ENCODE measurements at regions not wholly inside any gene's neighbourhood (a gene's known extent, or its start where the extent isn't known, plus 50 kb on each side); places are given as distances from the start of the nearest gene placed in this dataset.
A peak's percentile ranks its signal among the peaks of the same experiment; 100 is the strongest.

DNA sequence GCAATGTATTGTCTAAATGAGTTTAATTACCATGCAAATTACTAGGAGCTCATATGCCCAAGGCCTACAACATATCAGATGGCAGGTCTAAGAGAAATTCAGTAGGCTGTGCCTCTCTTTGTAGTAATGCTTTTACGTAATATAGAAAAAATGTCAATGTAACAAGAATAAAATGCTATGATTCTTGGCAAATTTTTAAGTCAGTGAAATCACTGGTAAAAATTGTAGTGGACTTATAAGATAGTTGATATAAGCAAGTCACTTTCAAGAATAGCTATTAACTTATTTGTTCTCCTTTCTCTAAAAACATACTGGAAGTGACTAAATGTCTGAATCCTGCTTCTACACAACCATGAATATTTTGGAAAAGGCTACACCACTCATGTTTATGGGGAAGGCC lies 707.8 kb downstream of the TUSC7 start:
- no peak for DNase-seq

DNA sequence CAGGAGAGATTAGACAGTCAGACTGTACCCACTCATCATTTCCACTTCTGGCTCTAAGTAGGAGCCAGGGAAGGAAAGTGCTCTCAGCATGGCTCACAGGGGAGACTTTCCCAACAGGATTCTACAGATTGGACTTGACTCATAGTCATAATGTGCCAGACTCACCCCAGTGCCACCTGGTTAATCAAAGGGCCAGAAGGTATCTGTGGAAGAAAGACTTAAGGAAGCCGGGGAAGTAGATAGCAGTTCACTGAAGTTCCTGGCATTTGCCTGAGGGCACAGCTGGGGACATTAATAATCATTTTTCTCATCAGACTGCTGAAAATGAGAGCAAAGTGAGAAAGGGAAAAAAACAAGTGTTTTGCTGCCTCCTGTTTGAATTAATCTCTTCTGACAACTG lies 717.5 kb downstream of the TUSC7 start:
- no peak for DNase-seq

DNA sequence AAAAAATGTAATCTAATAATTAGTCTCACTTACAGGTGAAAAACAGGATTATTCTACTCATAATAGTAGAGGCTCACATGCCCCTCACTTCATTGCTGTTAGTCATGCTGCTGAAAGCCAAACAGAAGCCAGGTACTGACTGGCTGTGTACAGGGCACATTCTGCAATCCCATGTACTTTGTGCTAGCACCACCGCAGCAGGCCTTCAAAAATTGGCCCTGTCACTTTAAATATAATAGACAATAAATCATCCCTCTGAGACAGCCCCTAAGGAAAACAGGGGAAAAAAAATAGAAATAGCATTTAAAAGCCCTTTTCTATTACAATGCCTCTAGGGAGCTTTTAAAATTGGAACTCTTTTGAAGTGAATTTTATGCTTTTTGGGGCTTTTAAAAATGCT lies 723.8 kb downstream of the TUSC7 start:
- peak; percentile 21 for DNase-seq

DNA sequence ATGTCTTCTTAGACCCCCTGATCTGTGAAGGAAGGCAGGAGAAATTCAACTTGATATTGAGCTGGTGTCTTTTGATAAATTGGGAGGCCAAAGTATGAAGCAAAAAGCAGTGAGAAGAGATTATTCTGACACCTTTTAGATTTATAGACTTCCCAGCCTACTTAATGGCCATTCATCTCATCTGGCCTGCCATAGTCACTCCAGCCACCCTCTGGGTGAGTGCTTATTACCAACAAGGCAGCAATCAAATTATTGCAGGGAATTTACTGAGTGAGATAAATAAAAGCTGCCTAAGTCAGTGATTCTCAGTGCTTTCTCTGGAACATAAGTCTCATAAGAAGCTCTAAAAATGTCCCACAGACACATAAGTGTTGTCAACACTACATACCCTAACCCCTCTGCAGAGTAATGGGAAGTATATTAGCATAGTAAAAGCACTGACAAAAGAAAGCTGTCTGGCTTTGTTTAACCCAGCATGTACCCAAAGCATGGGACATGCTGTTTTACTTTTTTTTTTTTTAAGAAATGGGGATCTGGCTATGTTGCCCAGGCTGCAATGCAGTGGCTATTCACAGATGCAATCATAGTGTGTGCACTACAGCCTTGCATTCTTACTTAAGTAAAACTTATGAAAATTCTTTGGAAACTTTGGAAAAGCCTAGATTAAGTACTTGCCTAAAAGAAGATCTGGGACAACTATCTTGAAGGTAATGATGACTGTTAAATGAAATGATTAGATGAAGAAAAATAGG lies 725.3 kb downstream of the TUSC7 start:
- no peak for DNase-seq

DNA sequence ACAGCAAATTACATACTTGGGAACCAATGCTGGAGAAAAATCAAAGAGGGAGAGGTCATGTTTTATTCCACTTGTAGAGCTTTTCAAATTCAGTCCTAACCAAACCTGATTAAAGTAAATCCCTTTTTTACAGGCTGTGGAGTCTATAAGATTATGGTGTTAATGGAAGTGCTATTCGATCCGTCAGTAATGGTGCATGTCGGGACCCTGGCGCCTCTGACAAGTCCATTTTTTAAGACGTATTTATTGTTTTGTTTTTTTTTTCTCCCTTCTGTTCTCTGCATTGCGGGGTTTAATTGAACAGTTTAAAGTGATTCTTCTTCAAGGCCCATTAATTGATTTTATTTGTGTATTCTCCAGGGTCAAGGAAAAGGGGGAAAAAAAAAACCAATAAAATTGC lies 725.9 kb downstream of the TUSC7 start:
- no peak for DNase-seq

DNA sequence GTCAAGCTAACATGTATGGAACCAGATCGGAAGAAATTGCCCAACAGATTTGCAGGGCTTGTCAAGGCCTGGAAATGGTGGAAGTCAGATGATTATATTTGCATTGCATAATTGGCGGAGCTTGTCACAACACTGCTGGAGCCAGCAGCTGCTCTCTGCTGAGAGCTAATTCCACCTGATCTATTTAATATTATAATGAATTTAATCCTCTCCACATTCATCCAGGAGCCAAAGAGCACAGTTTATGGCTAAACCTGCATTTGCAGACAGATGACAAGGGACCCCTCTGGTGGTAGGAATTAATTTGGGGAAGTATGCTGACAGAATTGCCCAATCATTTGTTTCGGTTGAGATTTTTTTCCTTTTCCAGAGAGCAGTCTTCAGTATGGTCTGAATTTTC lies 730.2 kb downstream of the TUSC7 start:
- peak; percentile 96 for DNase-seq

DNA sequence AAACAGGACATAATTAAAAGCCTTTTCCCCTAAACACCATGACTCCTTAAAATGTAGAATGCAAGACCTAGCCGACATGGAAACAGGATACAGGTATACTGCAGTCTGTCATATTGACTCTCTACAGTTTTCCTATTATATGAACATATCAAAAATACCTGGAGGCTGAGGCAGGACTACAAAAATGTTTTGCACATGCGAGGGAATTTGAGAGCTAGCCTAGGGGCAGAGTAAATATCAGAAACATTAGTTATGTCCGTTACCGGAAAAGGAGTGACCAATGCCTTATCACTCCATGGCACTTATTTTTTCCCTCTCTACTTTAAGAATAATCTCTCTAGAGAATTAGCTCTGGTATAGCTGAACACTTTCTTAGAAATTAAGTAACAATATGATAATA lies 732.3 kb downstream of the TUSC7 start:
- no peak for DNase-seq

DNA sequence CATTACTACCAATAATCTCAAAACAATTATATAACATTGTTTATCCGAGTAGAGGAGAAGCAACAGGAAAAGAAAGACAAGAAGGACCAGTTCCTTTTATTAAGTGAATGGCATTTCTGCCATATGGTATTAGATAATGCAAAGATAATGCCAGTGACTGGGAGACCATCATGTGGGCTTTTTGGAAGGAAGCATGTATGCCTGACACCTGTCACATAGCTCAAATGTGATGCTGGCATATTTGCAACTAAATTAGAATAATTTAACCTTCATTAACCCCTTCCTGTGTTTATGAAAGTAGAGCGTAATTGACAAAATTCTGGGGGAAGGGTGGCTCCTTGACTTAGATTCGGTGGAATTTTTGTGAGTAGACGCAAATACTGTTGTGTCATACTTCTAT lies 733.0 kb downstream of the TUSC7 start:
- DNase-seq: no peak

DNA sequence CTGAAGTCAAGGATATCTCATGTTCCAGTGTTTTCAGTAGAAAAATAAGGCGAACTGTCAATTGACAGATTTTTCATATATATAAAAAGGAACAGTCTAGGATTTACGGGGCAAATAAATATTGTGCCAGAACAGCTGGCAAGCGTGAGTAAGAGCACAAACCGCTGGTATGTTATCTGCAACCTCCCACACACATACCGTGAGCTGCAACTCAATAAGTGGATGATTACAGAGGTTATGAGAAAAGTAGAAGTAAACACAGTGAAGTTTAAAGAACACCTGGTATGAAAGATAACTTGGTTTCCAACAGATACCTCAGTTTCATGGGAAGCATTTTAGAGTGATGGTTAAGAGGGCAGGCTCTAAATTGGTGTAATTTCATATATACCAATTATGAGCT lies 733.4 kb downstream of the TUSC7 start:
- DNase-seq: no peak

DNA sequence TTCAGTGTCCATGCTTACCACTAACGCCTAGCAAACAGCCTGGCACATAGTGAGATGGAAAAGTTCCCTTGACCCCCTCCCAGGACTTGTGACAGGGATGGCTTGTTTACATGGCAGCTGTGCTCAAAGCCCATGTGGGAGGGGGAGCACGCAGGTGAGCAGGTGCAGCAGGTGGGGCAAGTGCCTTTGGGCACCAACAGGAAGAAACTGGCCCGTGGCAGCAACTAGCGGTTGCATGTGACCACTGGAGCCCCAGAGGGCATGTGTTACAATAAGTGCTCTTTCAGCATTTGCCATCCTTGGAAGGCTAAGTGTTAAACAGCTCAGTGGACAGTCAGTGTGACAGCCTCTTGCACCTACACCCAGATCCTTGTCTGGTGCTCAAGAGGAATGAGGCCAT lies 734.6 kb downstream of the TUSC7 start:
- DNase-seq: no peak

DNA sequence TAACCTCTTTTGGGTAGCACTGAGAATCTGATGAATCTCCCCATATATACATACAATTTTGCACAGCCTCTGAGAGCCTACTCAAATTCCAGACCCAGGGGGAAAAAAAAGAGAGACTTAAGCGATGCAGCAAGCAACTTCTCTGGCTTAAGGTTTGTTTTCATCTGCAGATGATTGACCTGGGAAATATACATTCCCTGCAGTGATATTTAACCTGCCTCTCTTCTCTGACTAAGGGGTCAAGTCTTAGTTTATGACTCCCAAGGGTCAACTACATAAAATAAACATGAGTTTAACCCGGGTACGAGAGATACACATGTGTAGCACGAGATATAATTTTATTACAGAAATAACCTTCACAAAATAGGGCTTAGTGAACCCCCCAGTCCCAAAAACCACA lies 737.8 kb downstream of the TUSC7 start:
- no peak for DNase-seq

DNA sequence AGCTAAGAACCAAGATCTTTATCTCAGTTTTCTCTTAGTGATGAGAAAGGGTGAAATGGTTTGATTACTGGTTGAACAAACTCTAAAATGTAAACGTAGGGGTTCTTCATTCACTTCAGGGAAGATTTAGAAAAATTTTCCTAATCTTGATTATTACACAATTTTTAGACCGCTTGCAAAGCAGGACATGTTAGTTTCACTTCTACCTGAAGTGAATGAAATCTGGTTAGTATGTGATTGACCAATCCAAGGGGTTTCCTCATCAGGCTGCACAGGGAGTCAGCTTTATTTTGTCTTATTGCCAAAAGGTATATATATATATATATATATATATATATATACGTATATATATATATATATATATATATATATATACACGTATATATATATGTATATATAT lies 740.4 kb downstream of the TUSC7 start:
- DNase-seq: no peak

DNA sequence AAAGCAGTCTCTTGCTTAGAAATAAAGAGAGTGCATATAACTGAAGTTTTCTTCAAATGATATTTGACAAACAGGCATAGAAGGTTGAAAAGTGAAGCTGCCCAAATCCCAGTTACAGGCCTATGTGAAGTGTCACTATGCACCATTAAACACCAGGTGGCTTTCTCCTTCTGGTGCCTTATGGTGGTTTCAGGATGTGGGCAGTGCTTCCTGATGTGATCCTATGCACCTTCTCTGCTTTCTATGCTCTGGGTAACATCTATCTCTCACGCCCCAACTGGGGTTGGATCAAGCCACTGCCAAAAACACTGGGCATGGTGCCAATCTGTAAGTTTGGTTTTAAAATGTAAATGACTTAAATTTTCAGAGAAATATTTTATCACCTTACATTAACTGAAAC lies 744.7 kb downstream of the TUSC7 start:
- DNase-seq: no peak

DNA sequence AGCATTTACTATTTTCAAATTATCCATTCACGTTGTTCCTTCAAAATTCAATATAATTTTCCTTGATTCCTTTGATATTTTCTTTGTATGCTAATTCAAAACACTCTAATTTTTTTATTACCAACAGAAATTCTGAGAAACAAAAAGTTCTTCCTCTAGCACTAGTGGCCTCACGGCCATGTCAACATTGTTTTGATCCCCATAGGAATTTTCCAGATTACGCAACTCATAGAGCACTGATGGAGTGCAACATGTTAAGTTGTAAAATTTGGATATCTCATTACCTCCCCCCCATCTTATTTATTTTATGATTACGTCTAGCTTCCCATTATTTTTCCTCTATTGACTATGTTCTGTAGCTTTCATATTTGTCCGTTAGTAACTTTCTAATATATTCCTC lies 745.3 kb downstream of the TUSC7 start:
- no peak for DNase-seq

DNA sequence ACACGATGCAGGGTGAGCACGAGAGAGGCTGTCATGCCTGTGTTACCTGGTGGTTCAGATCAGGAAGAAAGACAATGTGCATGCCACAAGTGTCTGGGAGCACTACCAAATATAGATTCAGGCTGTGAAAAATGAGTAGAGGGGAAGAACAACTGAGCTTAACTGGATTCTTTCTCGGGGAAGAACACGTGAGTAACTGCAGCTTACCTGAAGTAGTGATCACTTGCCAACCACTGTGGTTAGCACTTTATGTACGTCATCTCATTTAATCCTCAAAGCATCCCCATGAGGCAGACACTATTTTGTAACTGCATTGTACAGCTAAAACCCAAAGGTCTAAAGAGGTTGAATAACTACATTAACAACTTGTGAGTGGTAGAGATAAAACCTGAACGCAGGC lies 746.2 kb downstream of the TUSC7 start:
- DNase-seq: no peak

DNA sequence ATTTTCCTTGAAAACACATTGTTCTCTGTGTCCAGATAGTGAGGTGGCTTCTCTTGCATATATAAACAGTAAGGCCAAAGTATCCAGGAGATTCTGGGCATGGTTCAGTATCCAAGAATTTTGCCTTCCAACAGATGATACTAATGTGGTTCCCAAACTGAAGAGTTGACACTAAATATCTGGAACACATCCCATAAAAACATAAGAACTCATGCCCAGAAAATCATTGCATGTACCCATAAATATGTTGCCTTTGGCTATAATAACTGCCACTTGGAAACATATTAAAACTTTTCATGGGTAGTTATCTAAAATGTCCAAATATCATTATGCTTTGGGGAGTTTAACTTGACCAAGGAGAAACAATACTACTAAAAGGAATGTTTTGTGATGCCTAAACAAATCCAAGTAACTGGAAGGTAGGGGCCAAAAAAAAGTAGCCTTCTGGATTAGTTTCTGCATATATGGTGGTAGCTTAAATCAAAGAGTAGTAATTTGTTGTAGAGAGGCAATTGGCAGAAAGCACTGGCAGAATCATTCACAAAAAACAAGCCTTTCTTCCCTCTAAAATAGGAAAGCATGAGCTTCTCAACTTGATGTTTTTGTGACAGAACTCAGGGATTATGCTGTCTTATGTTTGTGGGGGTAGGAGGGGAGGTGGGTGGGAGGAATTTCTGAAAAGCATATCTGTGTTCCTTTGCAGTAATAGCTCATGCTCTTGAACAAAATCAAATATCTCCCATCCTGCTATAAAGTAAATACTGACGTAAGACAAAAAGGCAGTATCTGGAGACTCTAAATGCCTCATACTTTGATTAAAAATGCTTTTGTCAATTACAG lies 753.9 kb downstream of the TUSC7 start:
- no peak for DNase-seq

DNA sequence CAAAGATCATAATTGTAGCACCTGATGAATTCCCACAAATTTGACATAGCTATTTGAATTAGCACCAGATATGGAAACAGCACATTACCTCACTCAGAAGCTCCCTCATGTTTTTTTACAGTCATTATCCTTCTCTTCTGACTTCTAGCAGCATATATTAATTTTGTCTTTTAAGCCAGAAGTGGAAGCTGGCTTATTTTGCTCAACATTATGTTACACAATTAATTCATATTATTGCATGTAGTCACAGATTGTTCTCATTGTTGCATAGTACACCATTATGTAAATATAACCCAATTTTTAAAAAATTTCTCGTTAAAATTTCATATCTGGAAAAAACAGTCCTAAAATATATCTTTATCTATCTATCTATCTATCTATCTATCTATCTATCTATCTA lies 762.3 kb downstream of the TUSC7 start:
- DNase-seq: no peak

DNA sequence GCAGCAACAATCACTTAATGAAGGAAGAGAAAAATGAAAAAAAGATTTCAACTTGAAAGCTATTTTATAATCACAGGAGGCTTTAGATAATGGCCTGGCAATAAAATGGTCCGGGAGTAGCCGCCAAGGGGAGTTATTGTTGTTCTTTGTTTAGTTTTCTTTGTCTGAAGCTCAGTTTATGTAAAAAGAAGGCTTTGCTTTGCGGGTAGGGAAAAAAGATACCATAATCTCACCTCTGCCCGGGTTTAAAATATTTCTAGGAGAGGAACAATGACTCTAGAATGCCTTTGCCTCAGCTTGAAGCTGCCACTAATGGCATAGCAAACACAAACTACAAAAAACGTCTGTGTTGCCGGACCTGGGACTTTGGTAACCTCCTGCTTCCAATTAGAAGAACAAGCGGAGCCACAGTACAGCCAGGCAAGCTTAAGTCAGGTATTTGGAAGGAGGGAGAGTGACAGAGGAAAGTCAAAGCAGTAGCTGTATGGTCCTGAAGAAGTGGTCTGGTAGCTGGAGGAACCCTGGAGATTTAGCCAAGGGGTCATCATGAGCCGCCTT lies 764.5 kb downstream of the TUSC7 start:
- DNase-seq: no peak

DNA sequence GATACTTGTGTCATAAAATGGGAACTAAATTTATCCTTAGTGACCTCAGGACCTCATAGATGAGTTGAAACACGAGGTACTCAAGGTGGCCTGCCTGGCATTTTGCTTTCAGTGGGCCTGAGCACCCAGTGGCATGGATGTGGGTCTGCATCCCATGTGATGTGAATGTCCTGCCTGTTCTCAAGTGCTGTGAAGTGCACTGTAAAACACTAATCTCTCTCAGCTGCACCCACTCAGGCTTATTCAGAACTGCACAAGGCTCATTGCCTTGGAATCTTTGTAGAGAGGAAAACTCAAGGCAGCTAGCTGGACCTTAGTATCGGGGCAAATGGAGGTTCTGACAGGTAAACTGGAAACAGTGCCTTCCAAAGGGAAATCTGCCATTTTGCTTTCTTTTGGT lies 767.0 kb downstream of the TUSC7 start:
- no peak for DNase-seq

DNA sequence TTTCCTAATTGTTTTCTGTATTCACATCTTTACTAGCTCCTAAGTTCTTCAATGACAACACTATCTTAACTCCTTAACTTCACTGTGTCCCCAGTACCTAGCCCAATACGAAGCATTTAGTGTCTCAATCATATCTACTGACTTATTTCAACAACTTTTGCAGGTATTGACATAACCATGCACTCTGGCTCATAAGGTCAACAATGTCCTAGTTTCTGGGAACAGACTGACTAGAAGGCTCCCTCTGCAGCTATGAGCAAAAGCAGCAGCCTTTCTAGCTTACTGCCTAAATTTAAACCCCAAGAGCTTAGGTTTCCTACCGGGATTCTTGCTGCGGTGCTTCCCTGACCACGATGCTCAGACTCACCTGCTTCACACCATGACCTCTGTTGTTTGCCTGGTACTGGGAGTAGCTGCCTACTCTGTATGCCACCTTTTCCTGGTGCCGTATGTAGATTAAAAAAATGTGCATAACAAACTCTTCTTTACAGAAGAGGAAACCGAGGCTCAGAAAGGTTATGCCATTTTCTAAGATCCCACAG lies 767.7 kb downstream of the TUSC7 start:
- DNase-seq: no peak

DNA sequence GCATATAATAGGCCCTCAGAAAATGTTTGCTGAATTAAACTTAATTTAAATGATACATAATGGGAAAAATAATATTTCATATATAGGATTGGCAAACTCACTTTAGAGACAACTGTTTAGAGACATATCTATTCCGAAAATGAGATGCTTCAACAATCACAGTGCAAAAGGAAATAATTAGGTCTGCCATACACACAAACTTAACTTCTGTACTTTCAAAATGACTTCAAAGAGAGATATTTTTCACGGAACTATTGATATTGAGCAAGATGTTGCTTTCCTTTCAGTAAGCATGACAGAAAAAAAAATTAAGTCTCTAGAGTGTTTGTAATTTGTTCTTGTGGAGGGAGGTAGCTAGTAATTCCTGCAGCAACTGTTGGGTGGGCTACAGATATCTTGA lies 769.5 kb downstream of the TUSC7 start:
- DNase-seq: no peak

DNA sequence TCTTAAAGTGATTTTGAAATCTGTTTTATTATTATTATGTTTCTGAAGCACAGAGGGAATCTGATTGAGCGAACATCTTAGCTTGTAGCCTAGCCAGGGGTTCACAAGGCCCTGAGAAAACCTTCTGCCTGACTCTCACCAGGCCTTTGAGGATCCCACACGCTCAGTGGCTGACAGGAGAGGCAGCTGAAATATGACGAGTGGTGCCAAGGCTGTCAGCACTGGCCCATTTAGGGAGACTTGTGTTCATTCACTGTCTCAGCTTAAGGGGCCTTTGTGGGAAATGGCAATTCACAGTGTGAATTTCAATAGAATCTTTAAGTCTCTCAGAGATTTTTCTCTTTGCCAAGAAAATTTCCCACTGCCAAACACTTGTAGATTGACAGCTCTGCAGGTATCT lies 770.9 kb downstream of the TUSC7 start:
- no peak for DNase-seq

DNA sequence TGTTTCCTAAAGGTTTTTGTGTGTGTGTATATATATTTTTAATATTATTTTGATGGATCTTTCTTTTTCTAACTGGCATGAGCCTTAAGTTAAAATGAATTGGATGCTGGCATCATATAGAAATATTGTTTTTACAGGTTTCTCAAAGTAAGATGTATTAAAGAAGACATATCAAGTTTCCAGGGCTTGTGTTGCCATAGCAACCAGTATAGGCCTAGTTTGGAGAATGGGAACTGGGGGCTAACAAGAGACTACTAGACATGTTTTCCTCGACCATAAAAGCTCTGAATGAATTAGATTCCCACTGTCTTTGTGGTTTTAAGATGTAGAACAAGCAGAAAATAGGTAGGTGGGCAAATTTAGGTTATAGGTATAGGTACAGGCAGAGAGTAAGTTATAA lies 771.4 kb downstream of the TUSC7 start:
- DNase-seq: no peak

DNA sequence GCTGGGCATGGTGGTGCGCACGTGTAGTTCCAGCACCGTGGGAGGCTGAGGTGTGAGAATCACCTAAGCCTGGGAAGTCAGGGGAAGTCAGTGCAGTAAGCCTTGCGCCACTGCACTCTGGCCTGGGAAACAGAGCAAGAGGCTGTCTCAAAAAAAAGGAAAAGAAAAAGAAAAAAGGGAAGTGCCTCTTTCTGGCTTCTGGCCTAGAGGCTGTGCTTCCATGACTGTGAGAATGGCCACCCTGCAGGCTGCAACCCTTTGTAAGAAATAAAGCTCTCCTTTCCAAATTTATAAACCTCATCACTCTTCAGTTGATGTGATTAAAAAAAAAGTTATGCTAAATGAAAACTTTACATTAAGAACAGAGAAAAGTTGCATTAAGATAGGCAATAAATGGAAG lies 774.3 kb downstream of the TUSC7 start:
- DNase-seq: no peak

Data from SHP77 treated with DMSO at 0.1 percent for 48 hours (cell line).